WTC11 (cell line): ENCODE measurements at regions not wholly inside any gene's neighbourhood (a gene's known extent, or its start where the extent isn't known, plus 50 kb on each side); places are given as distances from the start of the nearest gene placed in this dataset.

Source experiments
- ATAC-seq: fragments of 200-7000 bp; cut with Tn5 transposase; 2 replicates; pipeline ENCODE4 v1.10.0; 2021; ENCODE audit warnings: mild to moderate bottlenecking, moderate library complexity
- CTCF ChIA-PET: fragments of 300-600 bp; sonication (Branson Sonifier 250); formaldehyde crosslinking; loops from one replicate; lab custom pipeline; 2021; ENCODE audit warnings: antibody characterized with exemption; lab: Charles Lee
- POLR2A ChIA-PET: fragments of 350-600 bp; sonication (Branson Sonifier 250); formaldehyde crosslinking; loops from one replicate; lab custom pipeline; 2021; ENCODE audit warnings: antibody characterized with exemption; lab: Charles Lee
- DNase-seq: peaks from one replicate; pipeline ENCODE4 v3.0.0; 2021; ENCODE audit warnings: low spot score
- H3K27ac Mint-ChIP-seq: 2 replicates; pipeline ENCODE4 v1.8.0; 2021; ENCODE audit warnings: mixed read lengths
- H3K27me3 Mint-ChIP-seq: 2 replicates; pipeline ENCODE4 v1.8.0; 2021; ENCODE audit warnings: low read depth, mild to moderate bottlenecking, moderate library complexity, mixed read lengths
- H3K36me3 Mint-ChIP-seq: 2 replicates; pipeline ENCODE4 v1.8.0; 2021; ENCODE audit warnings: mixed read lengths
- H3K4me1 Mint-ChIP-seq: 2 replicates; pipeline ENCODE4 v1.8.0; 2022; ENCODE audit warnings: mixed read lengths
- H3K4me3 Mint-ChIP-seq: 2 replicates; pipeline ENCODE4 v1.8.0; 2021; ENCODE audit warnings: mild to moderate bottlenecking, moderate library complexity, mixed read lengths
- H3K9me3 Mint-ChIP-seq: 2 replicates; pipeline ENCODE4 v1.8.0; 2021; ENCODE audit warnings: mixed read lengths
- ATF1 ChIP-seq: sonication (generic); formaldehyde crosslinking; IDR thresholded peaks from 2 replicates; pipeline ENCODE4 v1.8.1; 2023; ENCODE audit warnings: mild to moderate bottlenecking, moderate library complexity, missing genetic modification reagents
- CREB1 ChIP-seq: sonication (generic); formaldehyde crosslinking; IDR thresholded peaks from 2 replicates; pipeline ENCODE4 v1.8.0; 2023; ENCODE audit warnings: mild to moderate bottlenecking, missing genetic modification reagents
- E2F4 ChIP-seq: sonication (generic); formaldehyde crosslinking; IDR thresholded peaks from 2 replicates; pipeline ENCODE4 v1.8.1; 2022; ENCODE audit warnings: low read depth, mild to moderate bottlenecking, moderate library complexity, missing genetic modification reagents, borderline replicate concordance
- ELF4 ChIP-seq: sonication (generic); formaldehyde crosslinking; IDR thresholded peaks from 2 replicates; pipeline ENCODE4 v1.8.1; 2022; ENCODE audit warnings: low read depth, mild to moderate bottlenecking, moderate library complexity, missing genetic modification reagents
- FOXP1 ChIP-seq: sonication (generic); formaldehyde crosslinking; IDR thresholded peaks from 2 replicates; pipeline ENCODE4 v1.8.0; 2022; ENCODE audit warnings: missing genetic modification reagents, mild to moderate bottlenecking, moderate library complexity, borderline replicate concordance
- GABPB1 ChIP-seq: sonication (generic); formaldehyde crosslinking; IDR thresholded peaks from 2 replicates; pipeline ENCODE4 v1.8.1; 2023; ENCODE audit warnings: mild to moderate bottlenecking, missing genetic modification reagents
- GRHL2 ChIP-seq: fragments of 250-450 bp; sonication (Bioruptor Pico); IDR thresholded peaks from 2 replicates; pipeline ENCODE4 v1.8.0; 2022; ENCODE audit warnings: mild to moderate bottlenecking, moderate library complexity; ENCODE audit not compliant: insufficient replicate concordance, severe bottlenecking
- JUN ChIP-seq: sonication (generic); formaldehyde crosslinking; IDR thresholded peaks from 2 replicates; pipeline ENCODE4 v1.8.0; 2023; ENCODE audit warnings: mild to moderate bottlenecking, missing genetic modification reagents
- MYBL2 ChIP-seq: sonication (generic); formaldehyde crosslinking; IDR thresholded peaks from 2 replicates; pipeline ENCODE4 v1.8.1; 2023; ENCODE audit warnings: mild to moderate bottlenecking, moderate library complexity, missing genetic modification reagents
- NFE2L1 ChIP-seq: sonication (generic); formaldehyde crosslinking; IDR thresholded peaks from 2 replicates; pipeline ENCODE4 v1.8.1; 2023; ENCODE audit warnings: missing genetic modification reagents
- NR3C1 ChIP-seq: sonication (generic); formaldehyde crosslinking; conservative IDR thresholded peaks from 2 replicates; pipeline ENCODE4 v1.8.1; 2023; ENCODE audit warnings: low read depth, mild to moderate bottlenecking, missing genetic modification reagents
- RORB ChIP-seq: fragments of 250-450 bp; sonication (Bioruptor Pico); IDR thresholded peaks from 2 replicates; pipeline ENCODE4 v1.9.0; 2021; ENCODE audit warnings: mild to moderate bottlenecking
- SMAD3 ChIP-seq: sonication (generic); formaldehyde crosslinking; IDR thresholded peaks from 2 replicates; pipeline ENCODE4 v1.8.0; 2022; ENCODE audit warnings: missing genetic modification reagents, mild to moderate bottlenecking, borderline replicate concordance
- SMAD4 ChIP-seq: sonication (generic); formaldehyde crosslinking; IDR thresholded peaks from 2 replicates; pipeline ENCODE4 v1.8.0; 2022; ENCODE audit warnings: mild to moderate bottlenecking, missing genetic modification reagents
- SP1 ChIP-seq: sonication (generic); formaldehyde crosslinking; conservative IDR thresholded peaks from 2 replicates; pipeline ENCODE4 v1.8.1; 2022; ENCODE audit warnings: missing genetic modification reagents
- TP53 ChIP-seq: sonication (generic); formaldehyde crosslinking; IDR thresholded peaks from 2 replicates; pipeline ENCODE4 v1.8.1; 2023; ENCODE audit warnings: mild to moderate bottlenecking, missing genetic modification reagents
- ZNF232 ChIP-seq: sonication (generic); formaldehyde crosslinking; IDR thresholded peaks from 2 replicates; pipeline ENCODE4 v1.8.0; 2022; ENCODE audit warnings: mild to moderate bottlenecking, missing genetic modification reagents
- ZNF263 ChIP-seq: sonication (generic); formaldehyde crosslinking; IDR thresholded peaks from 2 replicates; pipeline ENCODE4 v1.8.1; 2022; ENCODE audit warnings: low read depth, mild to moderate bottlenecking, moderate library complexity, missing genetic modification reagents
- ZNF317 ChIP-seq: sonication (generic); formaldehyde crosslinking; IDR thresholded peaks from 2 replicates; pipeline ENCODE4 v1.8.1; 2023; ENCODE audit warnings: low read depth, mild to moderate bottlenecking, moderate library complexity, missing genetic modification reagents, borderline replicate concordance
- ZNF512 ChIP-seq: sonication (generic); formaldehyde crosslinking; IDR thresholded peaks from 2 replicates; pipeline ENCODE4 v1.8.1; 2022; ENCODE audit warnings: missing genetic modification reagents, borderline replicate concordance
- TF ChIP-seq, protein P1 (sequence below): sonication (generic); formaldehyde crosslinking; IDR thresholded peaks from 2 replicates; pipeline ENCODE4 v1.8.1; 2022; ENCODE audit warnings: low read depth, missing genetic modification reagents, borderline replicate concordance
- TF ChIP-seq, protein P2 (sequence below): fragments of 250-450 bp; sonication (Bioruptor Pico); conservative IDR thresholded peaks from 2 replicates; pipeline ENCODE4 v1.9.0; 2021; ENCODE audit warnings: mild to moderate bottlenecking
- TF ChIP-seq, protein P3 (sequence below): sonication (generic); formaldehyde crosslinking; IDR thresholded peaks from 2 replicates; pipeline ENCODE4 v1.8.1; 2022; ENCODE audit warnings: mild to moderate bottlenecking, missing genetic modification reagents, moderate library complexity, borderline replicate concordance
- TF ChIP-seq, protein P4 (sequence below): sonication (generic); formaldehyde crosslinking; IDR thresholded peaks from 2 replicates; pipeline ENCODE4 v1.8.1; 2023; ENCODE audit warnings: mild to moderate bottlenecking, missing genetic modification reagents, borderline replicate concordance

DNA sequence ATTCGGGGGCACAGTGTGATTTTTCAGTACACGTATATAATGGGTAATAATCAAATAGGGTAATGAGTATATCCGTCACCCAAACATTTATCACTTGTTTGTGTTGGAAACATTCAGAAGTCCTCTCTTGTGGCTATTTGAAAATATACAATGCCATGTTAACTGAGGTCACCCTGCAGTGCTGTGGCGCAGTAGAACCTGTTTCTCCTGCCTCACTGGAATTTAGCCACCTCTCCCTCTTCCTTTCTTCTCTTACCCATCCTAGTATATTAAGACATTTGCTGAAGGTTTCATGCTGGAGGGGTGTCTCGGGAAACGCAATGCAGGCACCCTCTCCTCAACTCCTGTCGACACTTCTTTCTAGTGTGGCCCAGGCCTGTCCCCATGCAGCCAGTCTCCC lies 425.3 kb upstream of the MKI67 start:
- POLR2A ChIA-PET: no interaction called here
- H3K9me3 Mint-ChIP-seq: peaks cover 37% of the 10 kb centered on the region
- H3K36me3 Mint-ChIP-seq: peaks cover 15% of the 10 kb centered on the region
- H3K4me3 Mint-ChIP-seq: no peak overlapping the region
- no peaks in the 10 kb centered on the region; the same call in 1 of the 2 replicates for H3K27me3 Mint-ChIP-seq
- CTCF ChIA-PET: interaction anchor here (1.0 to 1.5 kb wide), 3 partner anchors 15 to 339 kb away, joined by 3 read pairs; no protein-coding TSS in a partner anchor
- H3K4me1 Mint-ChIP-seq: peaks cover 17% of the 10 kb centered on the region
- no peak for TF ChIP-seq MYBL2 (CRISPR knock-in tag)
- TF ChIP-seq, protein P1, sequence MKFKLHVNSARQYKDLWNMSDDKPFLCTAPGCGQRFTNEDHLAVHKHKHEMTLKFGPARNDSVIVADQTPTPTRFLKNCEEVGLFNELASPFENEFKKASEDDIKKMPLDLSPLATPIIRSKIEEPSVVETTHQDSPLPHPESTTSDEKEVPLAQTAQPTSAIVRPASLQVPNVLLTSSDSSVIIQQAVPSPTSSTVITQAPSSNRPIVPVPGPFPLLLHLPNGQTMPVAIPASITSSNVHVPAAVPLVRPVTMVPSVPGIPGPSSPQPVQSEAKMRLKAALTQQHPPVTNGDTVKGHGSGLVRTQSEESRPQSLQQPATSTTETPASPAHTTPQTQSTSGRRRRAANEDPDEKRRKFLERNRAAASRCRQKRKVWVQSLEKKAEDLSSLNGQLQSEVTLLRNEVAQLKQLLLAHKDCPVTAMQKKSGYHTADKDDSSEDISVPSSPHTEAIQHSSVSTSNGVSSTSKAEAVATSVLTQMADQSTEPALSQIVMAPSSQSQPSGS (CRISPR knock-in tag): no peak
- TF ChIP-seq JUN (CRISPR knock-in tag): no peak
- TF ChIP-seq, protein P2, sequence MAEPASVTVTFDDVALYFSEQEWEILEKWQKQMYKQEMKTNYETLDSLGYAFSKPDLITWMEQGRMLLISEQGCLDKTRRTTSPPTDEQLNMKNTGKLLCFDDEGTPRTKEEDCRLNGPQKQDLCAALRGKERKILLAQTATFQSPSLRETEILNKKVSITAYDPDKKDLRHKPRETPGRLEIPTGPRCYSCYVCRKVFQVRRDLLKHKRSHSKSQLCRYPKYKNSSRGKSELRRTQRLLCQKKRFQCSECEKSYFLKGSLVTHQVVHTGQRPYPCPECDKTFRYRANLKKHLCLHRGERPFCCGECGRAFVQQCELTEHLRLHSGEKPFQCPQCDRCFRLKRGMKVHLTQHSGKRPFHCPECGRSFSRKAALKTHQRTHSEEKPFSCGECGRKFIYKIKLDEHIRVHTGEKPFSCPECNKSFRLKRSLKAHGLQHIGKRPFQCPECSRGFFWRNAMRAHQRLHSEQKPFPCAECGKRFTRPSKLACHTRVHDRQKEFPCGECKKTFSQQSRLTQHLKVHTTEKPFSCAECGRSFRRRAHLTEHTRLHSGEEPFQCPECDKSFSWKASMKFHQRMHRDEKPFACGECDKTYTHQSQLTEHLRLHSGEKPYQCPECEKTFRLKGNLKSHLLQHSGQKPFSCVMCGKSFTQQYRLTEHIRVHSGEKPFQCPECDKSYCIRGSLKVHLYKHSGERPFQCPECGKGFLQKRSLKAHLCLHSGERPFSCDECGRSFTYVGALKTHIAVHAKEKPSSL (CRISPR knock-in tag): no peak
- TF ChIP-seq, protein P3, sequence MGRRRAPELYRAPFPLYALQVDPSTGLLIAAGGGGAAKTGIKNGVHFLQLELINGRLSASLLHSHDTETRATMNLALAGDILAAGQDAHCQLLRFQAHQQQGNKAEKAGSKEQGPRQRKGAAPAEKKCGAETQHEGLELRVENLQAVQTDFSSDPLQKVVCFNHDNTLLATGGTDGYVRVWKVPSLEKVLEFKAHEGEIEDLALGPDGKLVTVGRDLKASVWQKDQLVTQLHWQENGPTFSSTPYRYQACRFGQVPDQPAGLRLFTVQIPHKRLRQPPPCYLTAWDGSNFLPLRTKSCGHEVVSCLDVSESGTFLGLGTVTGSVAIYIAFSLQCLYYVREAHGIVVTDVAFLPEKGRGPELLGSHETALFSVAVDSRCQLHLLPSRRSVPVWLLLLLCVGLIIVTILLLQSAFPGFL (CRISPR knock-in tag): no peak
- no peak for TF ChIP-seq TP53 (CRISPR knock-in tag)
- no peak for TF ChIP-seq SMAD4 (CRISPR knock-in tag)
- no peak for TF ChIP-seq FOXP1 (CRISPR knock-in tag)
- no peak for TF ChIP-seq CREB1 (CRISPR knock-in tag)
- TF ChIP-seq ZNF263 (CRISPR knock-in tag): no peak
- no peak overlapping the region for H3K27ac Mint-ChIP-seq
- DNase-seq (no peak), ATAC-seq (no peak)

DNA sequence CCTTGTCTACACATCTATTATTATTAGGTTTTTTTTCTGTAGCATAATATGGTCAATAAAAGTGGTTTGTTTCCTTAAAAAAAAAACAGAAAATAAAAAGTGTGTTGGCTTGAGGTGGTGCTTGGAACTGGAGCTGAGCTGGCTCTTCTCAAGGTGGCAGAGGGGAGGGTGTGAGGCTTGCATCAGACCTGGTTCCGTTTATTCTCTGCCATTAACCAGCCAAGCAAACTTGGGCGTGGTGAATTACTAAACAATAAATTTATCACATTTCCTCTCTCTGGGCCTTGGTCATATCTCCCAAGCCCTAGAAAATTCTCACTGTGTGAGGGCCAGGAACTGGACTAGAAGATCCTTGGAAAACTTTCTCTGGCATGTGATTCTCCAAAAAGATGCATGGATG lies 427.5 kb upstream of the MKI67 start:
- no peaks in the 10 kb centered on the region; the same call in 1 of the 2 replicates for H3K27me3 Mint-ChIP-seq
- no peak for ATAC-seq
- ChIA-PET POLR2A (no interaction called here), CTCF (no interaction called here)
- DNase-seq: no peak
- no peak overlapping the region for H3K27ac Mint-ChIP-seq
- no peak overlapping the region for H3K4me3 Mint-ChIP-seq
- H3K9me3 Mint-ChIP-seq: peaks cover 37% of the 10 kb centered on the region
- peaks cover 15% of the 10 kb centered on the region for H3K36me3 Mint-ChIP-seq
- peaks cover 17% of the 10 kb centered on the region for H3K4me1 Mint-ChIP-seq
- TF ChIP-seq ZNF263 (CRISPR knock-in tag) (no peak), ELF4 (CRISPR knock-in tag) (no peak), GABPB1 (CRISPR knock-in tag) (no peak), CREB1 (CRISPR knock-in tag) (no peak), ATF1 (CRISPR knock-in tag) (no peak), ZNF317 (CRISPR knock-in tag) (no peak), SMAD4 (CRISPR knock-in tag) (no peak), ZNF512 (CRISPR knock-in tag) (no peak), JUN (CRISPR knock-in tag) (no peak), NR3C1 (CRISPR knock-in tag) (no peak), SMAD3 (no peak), GRHL2 (CRISPR knock-in tag) (no peak), E2F4 (no peak), RORB (no peak), NFE2L1 (CRISPR knock-in tag) (no peak), SP1 (CRISPR knock-in tag) (no peak), ZNF232 (CRISPR knock-in tag) (no peak)
- TF ChIP-seq, protein P4, sequence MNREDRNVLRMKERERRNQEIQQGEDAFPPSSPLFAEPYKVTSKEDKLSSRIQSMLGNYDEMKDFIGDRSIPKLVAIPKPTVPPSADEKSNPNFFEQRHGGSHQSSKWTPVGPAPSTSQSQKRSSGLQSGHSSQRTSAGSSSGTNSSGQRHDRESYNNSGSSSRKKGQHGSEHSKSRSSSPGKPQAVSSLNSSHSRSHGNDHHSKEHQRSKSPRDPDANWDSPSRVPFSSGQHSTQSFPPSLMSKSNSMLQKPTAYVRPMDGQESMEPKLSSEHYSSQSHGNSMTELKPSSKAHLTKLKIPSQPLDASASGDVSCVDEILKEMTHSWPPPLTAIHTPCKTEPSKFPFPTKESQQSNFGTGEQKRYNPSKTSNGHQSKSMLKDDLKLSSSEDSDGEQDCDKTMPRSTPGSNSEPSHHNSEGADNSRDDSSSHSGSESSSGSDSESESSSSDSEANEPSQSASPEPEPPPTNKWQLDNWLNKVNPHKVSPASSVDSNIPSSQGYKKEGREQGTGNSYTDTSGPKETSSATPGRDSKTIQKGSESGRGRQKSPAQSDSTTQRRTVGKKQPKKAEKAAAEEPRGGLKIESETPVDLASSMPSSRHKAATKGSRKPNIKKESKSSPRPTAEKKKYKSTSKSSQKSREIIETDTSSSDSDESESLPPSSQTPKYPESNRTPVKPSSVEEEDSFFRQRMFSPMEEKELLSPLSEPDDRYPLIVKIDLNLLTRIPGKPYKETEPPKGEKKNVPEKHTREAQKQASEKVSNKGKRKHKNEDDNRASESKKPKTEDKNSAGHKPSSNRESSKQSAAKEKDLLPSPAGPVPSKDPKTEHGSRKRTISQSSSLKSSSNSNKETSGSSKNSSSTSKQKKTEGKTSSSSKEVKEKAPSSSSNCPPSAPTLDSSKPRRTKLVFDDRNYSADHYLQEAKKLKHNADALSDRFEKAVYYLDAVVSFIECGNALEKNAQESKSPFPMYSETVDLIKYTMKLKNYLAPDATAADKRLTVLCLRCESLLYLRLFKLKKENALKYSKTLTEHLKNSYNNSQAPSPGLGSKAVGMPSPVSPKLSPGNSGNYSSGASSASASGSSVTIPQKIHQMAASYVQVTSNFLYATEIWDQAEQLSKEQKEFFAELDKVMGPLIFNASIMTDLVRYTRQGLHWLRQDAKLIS (CRISPR knock-in tag): no peak
